SK-N-SH treated with all-trans-retinoic acid at 6 μM for 48 hours (cell line): ENCODE measurements at regions not wholly inside any gene's neighbourhood (a gene's known extent, or its start where the extent isn't known, plus 50 kb on each side); places are given as distances from the start of the nearest gene placed in this dataset.

Source experiments
- ATAC-seq: fragments of 200-7000 bp; cut with Tn5 transposase; 3 replicates; pipeline ENCODE4 v1.9.1; 2020; ENCODE audit warnings: mild to moderate bottlenecking, moderate library complexity
- ARNTL ChIP-seq: fragments of 450-650 bp; formaldehyde crosslinking; IDR thresholded peaks from 2 replicates; pipeline ENCODE4 v1.5.0; 2020; ENCODE audit warnings: low read depth, mild to moderate bottlenecking, moderate library complexity, borderline replicate concordance
- BACH2 ChIP-seq: fragments of 250-450 bp; sonication (Bioruptor Pico); IDR thresholded peaks from 2 replicates; pipeline ENCODE4 v1.9.0; 2021; ENCODE audit warnings: mild to moderate bottlenecking, borderline replicate concordance
- CREB5 ChIP-seq: fragments of 250-450 bp; sonication (Bioruptor Pico); IDR thresholded peaks from 2 replicates; pipeline ENCODE4 v1.5.1; 2020; ENCODE audit warnings: low read depth, mild to moderate bottlenecking, moderate library complexity
- CSDC2 ChIP-seq: fragments of 250-450 bp; sonication (Bioruptor Pico); IDR thresholded peaks from 2 replicates; pipeline ENCODE4 v1.5.0; 2020; ENCODE audit warnings: mild to moderate bottlenecking, moderate library complexity
- ESRRG ChIP-seq: fragments of 250-450 bp; sonication (Bioruptor Pico); IDR thresholded peaks from 2 replicates; pipeline ENCODE4 v1.6.1; 2021; ENCODE audit warnings: mild to moderate bottlenecking
- ISL1 ChIP-seq: fragments of 250-450 bp; sonication (Bioruptor Pico); IDR thresholded peaks from 2 replicates; pipeline ENCODE4 v2.1.2; 2022; ENCODE audit warnings: mild to moderate bottlenecking, moderate library complexity
- OSR1 ChIP-seq: fragments of 250-450 bp; sonication (Bioruptor Pico); IDR thresholded peaks from 2 replicates; pipeline ENCODE4 v1.8.0; 2022; ENCODE audit warnings: moderate library complexity, mild to moderate bottlenecking, inconsistent platforms
- PPARA ChIP-seq: fragments of 250-450 bp; sonication (Bioruptor Pico); IDR thresholded peaks from 2 replicates; pipeline ENCODE4 v1.5.0; 2020; ENCODE audit warnings: mild to moderate bottlenecking, borderline replicate concordance
- RARB ChIP-seq: fragments of 250-450 bp; sonication (Bioruptor Pico); IDR thresholded peaks from 2 replicates; pipeline ENCODE4 v1.8.0; 2021; ENCODE audit warnings: mild to moderate bottlenecking, moderate library complexity
- SNAI2 ChIP-seq: fragments of 250-450 bp; sonication (Bioruptor Pico); IDR thresholded peaks from 2 replicates; pipeline ENCODE4 v1.5.0; 2020; ENCODE audit warnings: mild to moderate bottlenecking, moderate library complexity
- TCF4 ChIP-seq: fragments of 250-450 bp; sonication (Bioruptor Pico); IDR thresholded peaks from 2 replicates; pipeline ENCODE4 v1.8.0; 2021; ENCODE audit warnings: mild to moderate bottlenecking, moderate library complexity, borderline replicate concordance
- TOX ChIP-seq: fragments of 250-450 bp; sonication (Bioruptor Pico); IDR thresholded peaks from 2 replicates; pipeline ENCODE4 v1.8.0; 2021; ENCODE audit warnings: mild to moderate bottlenecking, moderate library complexity, borderline replicate concordance
- TSHZ2 ChIP-seq: fragments of 250-450 bp; sonication (Bioruptor Pico); IDR thresholded peaks from 2 replicates; pipeline ENCODE4 v1.5.0; 2020; ENCODE audit warnings: mild to moderate bottlenecking, moderate library complexity
- ZC3H10 ChIP-seq: fragments of 250-450 bp; sonication (Bioruptor Pico); IDR thresholded peaks from 2 replicates; pipeline ENCODE4 v1.5.1; 2021; ENCODE audit warnings: mild to moderate bottlenecking, moderate library complexity
- ZFP30 ChIP-seq: fragments of 450-650 bp; formaldehyde crosslinking; IDR thresholded peaks from 2 replicates; pipeline ENCODE4 v1.5.0; 2022; ENCODE audit warnings: mild to moderate bottlenecking, moderate library complexity
- ZNF70 ChIP-seq: fragments of 450-650 bp; formaldehyde crosslinking; IDR thresholded peaks from 2 replicates; pipeline ENCODE4 v1.5.0; 2020; ENCODE audit warnings: mild to moderate bottlenecking, moderate library complexity
- ZNF8 ChIP-seq: fragments of 450-650 bp; formaldehyde crosslinking; IDR thresholded peaks from 2 replicates; pipeline ENCODE4 v1.5.0; 2020; ENCODE audit warnings: mild to moderate bottlenecking, moderate library complexity
- TF ChIP-seq, protein P1 (sequence below): fragments of 250-450 bp; sonication (Bioruptor Pico); IDR thresholded peaks from 2 replicates; pipeline ENCODE4 v1.5.1; 2021; ENCODE audit warnings: mild to moderate bottlenecking, moderate library complexity
- TF ChIP-seq, protein P2 (sequence below): fragments of 250-450 bp; sonication (Bioruptor Pico); IDR thresholded peaks from 2 replicates; pipeline ENCODE4 v1.8.0; 2021; ENCODE audit warnings: low read depth, mild to moderate bottlenecking, moderate library complexity, borderline replicate concordance

DNA sequence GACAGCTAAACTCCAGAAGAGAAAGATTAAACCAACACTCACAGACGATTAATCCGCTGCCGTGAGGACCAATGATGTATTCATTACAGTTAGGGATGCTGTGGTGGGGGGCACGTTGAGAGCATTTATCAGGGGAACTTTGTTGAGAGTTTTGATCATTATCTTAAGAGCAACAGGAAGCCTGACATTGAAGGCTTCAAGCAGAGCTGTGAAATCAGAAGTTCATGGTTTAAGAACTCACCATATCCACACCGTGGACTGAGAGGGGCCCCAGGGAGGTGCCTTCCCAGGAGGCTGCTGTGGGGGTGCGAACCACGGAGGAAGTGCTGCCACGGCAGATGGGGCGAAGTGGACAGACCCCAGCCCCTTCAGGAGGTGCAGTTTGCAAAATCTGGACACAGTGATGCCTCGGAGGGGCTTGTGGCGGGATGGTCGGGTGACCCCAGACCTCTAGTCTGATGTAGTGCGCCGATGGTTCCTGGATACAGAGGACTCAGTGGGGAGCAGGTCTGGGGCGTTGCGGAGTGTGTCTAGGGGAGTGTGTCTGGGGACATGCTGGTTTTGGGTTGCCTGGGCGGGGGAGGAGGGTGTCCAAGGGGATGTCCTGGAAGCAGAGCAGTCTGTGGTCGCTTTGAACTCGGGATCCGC lies 73.0 kb downstream of the DIO3 start:
- TF ChIP-seq BACH2 (CRISPR knock-in tag) (no peak), ZC3H10 (no peak), CREB5 (CRISPR knock-in tag) (no peak), ZNF8 (CRISPR knock-in tag) (no peak), RARB (CRISPR knock-in tag) (no peak)
- TF ChIP-seq, all 23 proteins: peak for 0
- no peak for ATAC-seq

GRCh38 chr14:101634850-101635748 lies 73.8 kb downstream of the DIO3 start:
- TF ChIP-seq ISL1 (no peak), TCF4 (CRISPR knock-in tag) (no peak), OSR1 (CRISPR knock-in tag) (no peak), ARNTL (CRISPR knock-in tag) (no peak), BACH2 (CRISPR knock-in tag) (no peak), PPARA (CRISPR knock-in tag) (no peak), CSDC2 (CRISPR knock-in tag) (no peak), CREB5 (CRISPR knock-in tag) (no peak), TOX (CRISPR knock-in tag) (no peak), SNAI2 (CRISPR knock-in tag) (no peak), TSHZ2 (CRISPR knock-in tag) (no peak), ESRRG (CRISPR knock-in tag) (no peak), ZFP30 (no peak), RARB (CRISPR knock-in tag) (no peak)
- TF ChIP-seq, protein P1, sequence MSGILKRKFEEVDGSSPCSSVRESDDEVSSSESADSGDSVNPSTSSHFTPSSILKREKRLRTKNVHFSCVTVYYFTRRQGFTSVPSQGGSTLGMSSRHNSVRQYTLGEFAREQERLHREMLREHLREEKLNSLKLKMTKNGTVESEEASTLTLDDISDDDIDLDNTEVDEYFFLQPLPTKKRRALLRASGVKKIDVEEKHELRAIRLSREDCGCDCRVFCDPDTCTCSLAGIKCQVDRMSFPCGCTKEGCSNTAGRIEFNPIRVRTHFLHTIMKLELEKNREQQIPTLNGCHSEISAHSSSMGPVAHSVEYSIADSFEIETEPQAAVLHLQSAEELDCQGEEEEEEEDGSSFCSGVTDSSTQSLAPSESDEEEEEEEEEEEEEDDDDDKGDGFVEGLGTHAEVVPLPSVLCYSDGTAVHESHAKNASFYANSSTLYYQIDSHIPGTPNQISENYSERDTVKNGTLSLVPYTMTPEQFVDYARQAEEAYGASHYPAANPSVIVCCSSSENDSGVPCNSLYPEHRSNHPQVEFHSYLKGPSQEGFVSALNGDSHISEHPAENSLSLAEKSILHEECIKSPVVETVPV (CRISPR knock-in tag): no peak
- TF ChIP-seq, protein P2, sequence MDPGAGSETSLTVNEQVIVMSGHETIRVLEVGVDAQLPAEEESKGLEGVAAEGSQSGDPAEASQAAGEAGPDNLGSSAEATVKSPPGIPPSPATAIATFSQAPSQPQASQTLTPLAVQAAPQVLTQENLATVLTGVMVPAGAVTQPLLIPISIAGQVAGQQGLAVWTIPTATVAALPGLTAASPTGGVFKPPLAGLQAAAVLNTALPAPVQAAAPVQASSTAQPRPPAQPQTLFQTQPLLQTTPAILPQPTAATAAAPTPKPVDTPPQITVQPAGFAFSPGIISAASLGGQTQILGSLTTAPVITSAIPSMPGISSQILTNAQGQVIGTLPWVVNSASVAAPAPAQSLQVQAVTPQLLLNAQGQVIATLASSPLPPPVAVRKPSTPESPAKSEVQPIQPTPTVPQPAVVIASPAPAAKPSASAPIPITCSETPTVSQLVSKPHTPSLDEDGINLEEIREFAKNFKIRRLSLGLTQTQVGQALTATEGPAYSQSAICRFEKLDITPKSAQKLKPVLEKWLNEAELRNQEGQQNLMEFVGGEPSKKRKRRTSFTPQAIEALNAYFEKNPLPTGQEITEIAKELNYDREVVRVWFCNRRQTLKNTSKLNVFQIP: no peak
- no peak for ATAC-seq

GRCh38 chr14:101635749-101636560 lies 74.7 kb downstream of the DIO3 start:
- ATAC-seq: no peak; the same call in 2 of the 3 replicates
- TF ChIP-seq RARB (CRISPR knock-in tag): no peak
- TF ChIP-seq ZNF8 (CRISPR knock-in tag): no peak
- TF ChIP-seq, protein P2: no peak
- no peak for TF ChIP-seq BACH2 (CRISPR knock-in tag)
- no peak for TF ChIP-seq ZFP30
- no peak for TF ChIP-seq ISL1
- no peak for TF ChIP-seq CREB5 (CRISPR knock-in tag)
- no peak for TF ChIP-seq ZC3H10
- TF ChIP-seq ZNF70: no peak
- TF ChIP-seq OSR1 (CRISPR knock-in tag): no peak
- no peak for TF ChIP-seq CSDC2 (CRISPR knock-in tag)
